CD1c-positive myeloid dendritic cell (primary cell): ENCODE measurements at regions not wholly inside any gene's neighbourhood (a gene's known extent, or its start where the extent isn't known, plus 50 kb on each side); places are given as distances from the start of the nearest gene placed in this dataset.

ENCODE experiments used
- DNase-seq: peaks from one replicate; pipeline ENCODE4 v3.0.0-alpha.2; 2016; ENCODE audit errors: extremely low spot score

GRCh38 chr2:67658820-67659219, 261.7 kb downstream of the ETAA1 start:
- DNase-seq: no peak

GRCh38 chr2:67660015-67660602, 263.0 kb downstream of the ETAA1 start:
- DNase-seq: no peak

- DNase-seq: no peak
These were observed 263.7 kb downstream of the ETAA1 start for GRCh38 chr2:67660871-67661270.

GRCh38 chr2:67662222-67662621, 265.1 kb downstream of the ETAA1 start:
- no peak for DNase-seq

GRCh38 chr2:67663776-67664175, 266.6 kb downstream of the ETAA1 start:
- no peak for DNase-seq

GRCh38 chr2:67666386-67667053, 269.4 kb downstream of the ETAA1 start:
- no peak for DNase-seq

- no peak for DNase-seq
These were observed 270.1 kb downstream of the ETAA1 start for GRCh38 chr2:67667054-67667908.

- no peak for DNase-seq
These were observed 271.4 kb downstream of the ETAA1 start for GRCh38 chr2:67668538-67668937.

- no peak for DNase-seq
These were observed 272.0 kb downstream of the ETAA1 start for GRCh38 chr2:67669168-67669567.

GRCh38 chr2:67669766-67670165, 272.6 kb downstream of the ETAA1 start:
- no peak for DNase-seq

GRCh38 chr2:67670747-67671183, 273.6 kb downstream of the ETAA1 start:
- DNase-seq: no peak

- no peak for DNase-seq
These were observed 274.6 kb downstream of the ETAA1 start for GRCh38 chr2:67671464-67672450.

GRCh38 chr2:67674668-67675067, 277.5 kb downstream of the ETAA1 start:
- DNase-seq: no peak

GRCh38 chr2:67684991-67685390, 287.9 kb downstream of the ETAA1 start:
- DNase-seq: no peak

- DNase-seq: no peak
These were observed 289.1 kb downstream of the ETAA1 start for GRCh38 chr2:67686254-67686653.

GRCh38 chr2:67689186-67689585, 292.1 kb downstream of the ETAA1 start:
- no peak for DNase-seq

GRCh38 chr2:67689651-67690050, 292.5 kb downstream of the ETAA1 start:
- DNase-seq: no peak

GRCh38 chr2:67694445-67694844, 297.3 kb downstream of the ETAA1 start:
- DNase-seq: no peak

GRCh38 chr2:67701011-67701410, 303.9 kb downstream of the ETAA1 start:
- no peak for DNase-seq

GRCh38 chr2:67702284-67702683, 305.2 kb downstream of the ETAA1 start:
- DNase-seq: no peak

- DNase-seq: no peak
These were observed 305.8 kb downstream of the ETAA1 start for GRCh38 chr2:67702937-67703336.

- DNase-seq: no peak
These were observed 308.9 kb downstream of the ETAA1 start for GRCh38 chr2:67706082-67706481.
